GM19372 (cell line): ENCODE measurements at regions not wholly inside any gene's neighbourhood (a gene's known extent, or its start where the extent isn't known, plus 50 kb on each side); places are given as distances from the start of the nearest gene placed in this dataset.

ENCODE experiments used
- ATAC-seq: cut with Tn5 transposase; IDR thresholded peaks from one replicate; pipeline ENCODE4 v1.9.1; 2021; ENCODE audit warnings: mild to moderate bottlenecking, low read depth, moderate library complexity; ENCODE audit not compliant: unreplicated experiment

DNA sequence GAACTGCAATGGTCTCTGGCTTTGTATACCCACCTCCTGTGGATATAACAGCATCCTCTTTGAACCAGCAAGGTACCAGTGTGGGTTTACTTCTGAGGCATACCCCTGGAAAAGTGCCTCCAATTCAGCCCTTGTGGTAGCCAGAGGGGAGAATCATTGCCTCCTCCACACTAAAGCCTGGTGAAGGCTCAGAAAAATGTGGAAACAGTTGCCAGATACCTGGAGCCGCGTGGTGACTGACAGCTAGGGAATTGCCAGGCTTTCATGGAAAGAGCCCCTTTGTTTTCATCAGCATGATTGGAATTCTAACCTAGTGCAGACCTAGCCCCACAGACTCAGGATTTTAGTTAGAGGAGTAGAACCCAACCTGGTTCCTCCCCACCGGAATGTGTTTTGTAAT lies 168.6 kb upstream of the KLF3 start:
- ATAC-seq, result no peak

DNA sequence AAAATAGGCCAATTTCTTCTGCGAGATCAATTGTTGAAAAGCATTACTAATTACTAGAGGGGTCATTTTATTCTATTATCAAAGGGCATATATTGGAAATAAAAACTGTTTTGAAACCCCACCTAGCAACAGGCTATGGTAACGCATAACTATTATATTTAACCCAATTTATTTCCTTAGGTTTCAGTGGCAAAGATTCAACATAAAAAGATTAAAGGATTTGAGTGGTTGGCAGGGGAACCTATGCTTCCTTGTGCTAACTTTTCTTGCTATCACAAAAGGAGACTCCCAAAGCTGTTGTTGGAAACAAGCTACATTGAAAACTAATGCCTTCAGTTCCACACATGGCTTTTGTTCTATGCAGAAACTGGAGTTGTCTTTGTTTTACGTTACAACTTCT lies 166.9 kb upstream of the KLF3 start:
- ATAC-seq, result no peak

DNA sequence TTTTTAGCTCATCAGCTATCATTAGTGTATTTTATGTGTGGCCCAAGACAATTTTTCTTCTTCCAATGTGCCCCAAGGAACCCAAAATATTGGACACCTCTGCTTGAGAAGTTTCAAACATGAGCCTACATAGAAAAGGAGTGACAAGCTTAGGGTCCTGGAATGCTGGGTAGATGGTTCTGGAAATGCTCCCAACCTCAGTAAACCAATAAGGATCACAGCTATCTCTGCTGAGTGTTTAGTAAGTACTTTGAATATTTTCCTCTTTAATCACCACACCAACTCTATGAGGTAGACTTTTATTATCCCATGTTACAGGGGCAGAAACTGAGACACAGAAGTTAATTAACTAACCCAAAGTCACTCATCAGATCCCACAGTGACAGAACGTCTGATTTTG lies 164.9 kb upstream of the KLF3 start:
- ATAC-seq, result no peak

DNA sequence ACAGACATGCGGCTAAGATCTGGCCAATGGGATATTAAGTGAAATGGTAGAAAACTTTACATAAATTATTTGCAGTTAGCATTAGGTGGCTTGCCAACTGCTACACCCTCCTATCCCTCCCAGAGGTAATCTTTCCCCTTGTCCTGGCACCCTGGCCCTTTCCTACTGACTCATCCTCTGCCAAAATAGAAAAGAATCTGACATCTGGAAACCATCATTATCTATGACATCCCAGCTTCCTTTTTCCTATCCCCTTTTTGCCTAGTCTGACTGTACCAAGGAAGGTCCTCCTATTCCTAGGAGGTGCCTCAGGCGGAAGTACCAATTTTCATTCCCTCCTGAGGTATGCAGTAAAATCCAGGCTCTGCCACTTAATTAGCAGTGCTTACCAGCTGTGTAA lies 163.6 kb upstream of the KLF3 start:
- no peak for ATAC-seq

DNA sequence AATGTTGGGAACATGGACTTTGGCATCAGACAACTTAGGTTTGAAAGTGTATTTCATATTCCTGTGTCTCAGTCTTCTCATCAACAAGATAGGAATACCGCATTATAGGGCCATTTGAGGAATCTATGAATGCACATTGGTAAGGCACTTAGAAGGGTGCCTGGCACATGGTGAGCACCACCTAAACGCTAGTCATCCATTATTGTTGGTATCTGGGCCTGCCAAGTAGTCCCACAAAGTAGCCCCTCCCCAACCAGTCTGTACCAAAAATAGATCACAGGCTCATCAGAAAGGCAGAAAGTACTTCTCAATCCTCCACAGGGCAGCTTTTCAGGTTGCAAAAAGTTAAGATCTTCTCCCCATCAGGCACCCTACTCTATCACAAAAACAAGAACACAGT lies 162.3 kb upstream of the KLF3 start:
- ATAC-seq, result no peak

DNA sequence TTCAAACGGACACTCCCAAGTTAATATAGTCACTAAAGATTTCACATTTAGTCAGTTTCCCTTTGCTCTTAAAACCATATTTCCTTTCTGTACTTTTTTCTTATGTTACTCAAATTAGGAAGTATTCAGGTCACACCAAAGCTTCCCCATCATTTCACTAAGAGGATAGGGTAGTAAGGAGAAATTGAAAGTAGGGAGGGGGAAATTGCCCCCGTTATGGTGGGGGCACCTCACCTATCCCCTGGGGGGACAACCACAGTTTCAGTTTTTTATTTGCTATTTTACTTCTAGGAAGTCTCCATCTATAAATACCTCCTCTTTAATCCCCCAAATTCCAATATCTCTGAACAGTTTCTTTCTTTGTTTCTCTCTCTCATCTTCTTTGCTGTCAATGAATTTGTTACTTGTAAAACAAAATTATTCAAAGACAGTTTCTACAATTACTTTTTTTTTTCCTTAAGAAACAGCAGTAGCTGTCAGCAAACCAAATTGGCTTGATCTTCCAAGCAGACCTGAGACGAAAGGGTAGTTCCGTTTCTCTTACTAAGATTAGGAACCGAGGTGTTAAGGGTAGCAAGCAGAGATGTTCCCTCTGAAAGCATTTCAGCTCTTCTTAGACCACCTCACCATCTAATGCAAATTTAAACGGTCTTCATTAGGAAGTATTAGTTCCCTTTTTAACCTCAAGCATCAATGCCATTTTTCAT lies 160.2 kb upstream of the KLF3 start:
- ATAC-seq, result peak; percentile 85

- ATAC-seq, result no peak
Observed at GRCh38 chr4:38504396-38504715, 159.6 kb upstream of the KLF3 start.

- ATAC-seq, result no peak
Observed at GRCh38 chr4:38509551-38509950, 154.4 kb upstream of the KLF3 start.

- no peak for ATAC-seq
Observed at GRCh38 chr4:38510201-38510600, 153.8 kb upstream of the KLF3 start.

DNA sequence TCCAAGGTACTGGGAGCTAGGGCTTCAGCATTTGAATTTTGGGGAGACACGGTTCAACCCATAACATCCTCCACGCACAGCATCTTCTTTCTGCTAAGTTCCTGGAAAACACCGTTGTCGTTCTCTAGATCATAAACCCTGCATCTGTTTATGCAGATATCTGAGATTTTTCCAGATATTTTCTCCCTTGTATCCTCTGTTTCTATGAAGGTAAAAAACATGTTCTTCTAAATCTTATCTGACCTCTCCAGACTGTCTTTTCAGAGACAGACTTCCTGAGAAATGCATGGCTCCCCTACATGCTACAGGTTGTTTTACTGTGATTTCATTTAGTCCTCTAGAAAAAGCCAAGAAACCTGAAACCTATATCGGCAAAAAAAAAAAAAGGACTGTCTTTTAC lies 152.3 kb upstream of the KLF3 start:
- ATAC-seq, result no peak

- no peak for ATAC-seq
Observed at GRCh38 chr4:38512840-38513239, 151.2 kb upstream of the KLF3 start.

DNA sequence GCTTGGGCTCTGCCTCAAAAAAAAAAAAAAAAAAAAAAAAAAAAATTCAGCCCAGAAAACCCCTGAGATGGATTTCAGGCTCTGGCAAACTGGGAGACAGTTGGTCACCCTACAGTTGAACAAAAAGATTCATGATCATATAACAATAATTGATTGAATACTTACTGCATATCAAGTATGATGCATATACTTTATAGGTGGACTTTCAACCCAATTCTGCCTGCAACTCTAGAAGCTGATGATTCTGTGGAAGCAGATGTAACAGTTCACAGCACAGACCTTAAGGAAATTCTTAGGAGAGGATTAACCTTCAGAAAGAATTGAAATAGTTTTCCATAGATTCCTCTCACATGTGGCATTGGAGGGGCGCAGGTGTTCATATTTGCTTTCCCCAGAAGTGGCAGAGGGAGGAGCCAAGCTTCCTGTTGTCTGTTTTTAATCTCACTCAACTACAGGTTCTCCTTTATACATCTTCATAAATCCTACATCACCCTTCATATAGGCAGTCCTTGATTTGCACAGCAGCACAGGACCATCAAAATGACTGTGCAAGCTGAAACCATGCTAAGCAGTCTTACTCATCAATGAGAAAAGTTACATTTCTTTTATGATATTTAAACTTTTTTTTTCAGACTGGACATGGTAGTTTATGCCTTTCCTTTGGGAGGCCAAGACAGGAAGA lies 149.4 kb upstream of the KLF3 start:
- ATAC-seq, result no peak

DNA sequence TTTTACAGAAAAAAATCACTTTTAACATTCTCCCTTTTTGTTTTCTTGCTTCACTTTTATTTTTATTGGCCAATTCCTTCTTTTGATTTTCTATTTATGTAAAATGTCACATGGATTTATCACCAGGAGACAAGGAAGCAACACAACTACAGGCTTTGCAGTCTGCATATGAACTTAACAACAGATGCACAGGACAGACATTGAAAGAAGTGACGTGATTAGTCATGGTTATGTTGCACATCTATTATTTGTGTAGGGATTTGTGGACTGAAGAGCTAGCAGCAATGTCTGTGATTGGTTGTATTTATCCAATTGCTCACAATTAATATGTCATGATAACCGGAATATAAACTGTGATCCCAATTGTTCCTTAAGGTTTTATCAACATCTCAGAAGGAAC lies 147.8 kb upstream of the KLF3 start:
- ATAC-seq, result no peak

DNA sequence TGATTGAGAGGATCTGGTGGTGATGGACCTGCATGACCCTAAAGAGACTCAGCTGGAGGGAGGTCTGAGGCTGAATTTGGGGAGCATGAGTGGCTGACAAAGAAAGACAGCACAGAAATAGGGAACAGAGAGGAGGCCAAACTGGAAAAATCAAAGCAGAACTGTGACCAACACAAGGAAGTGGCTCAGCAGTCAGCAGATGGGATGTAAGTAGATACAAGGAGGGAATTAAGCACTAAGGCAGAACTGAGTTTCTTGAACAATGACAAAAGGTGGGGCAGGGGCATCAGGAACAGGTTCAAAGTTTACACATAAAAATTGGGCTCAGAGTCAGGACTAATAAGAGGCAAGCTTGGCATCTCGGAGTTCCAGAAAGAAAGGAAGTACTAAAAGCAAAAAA lies 144.3 kb upstream of the KLF3 start:
- no peak for ATAC-seq

GRCh38 chr4:38523054-38523453 lies 140.9 kb upstream of the KLF3 start:
- no peak for ATAC-seq

DNA sequence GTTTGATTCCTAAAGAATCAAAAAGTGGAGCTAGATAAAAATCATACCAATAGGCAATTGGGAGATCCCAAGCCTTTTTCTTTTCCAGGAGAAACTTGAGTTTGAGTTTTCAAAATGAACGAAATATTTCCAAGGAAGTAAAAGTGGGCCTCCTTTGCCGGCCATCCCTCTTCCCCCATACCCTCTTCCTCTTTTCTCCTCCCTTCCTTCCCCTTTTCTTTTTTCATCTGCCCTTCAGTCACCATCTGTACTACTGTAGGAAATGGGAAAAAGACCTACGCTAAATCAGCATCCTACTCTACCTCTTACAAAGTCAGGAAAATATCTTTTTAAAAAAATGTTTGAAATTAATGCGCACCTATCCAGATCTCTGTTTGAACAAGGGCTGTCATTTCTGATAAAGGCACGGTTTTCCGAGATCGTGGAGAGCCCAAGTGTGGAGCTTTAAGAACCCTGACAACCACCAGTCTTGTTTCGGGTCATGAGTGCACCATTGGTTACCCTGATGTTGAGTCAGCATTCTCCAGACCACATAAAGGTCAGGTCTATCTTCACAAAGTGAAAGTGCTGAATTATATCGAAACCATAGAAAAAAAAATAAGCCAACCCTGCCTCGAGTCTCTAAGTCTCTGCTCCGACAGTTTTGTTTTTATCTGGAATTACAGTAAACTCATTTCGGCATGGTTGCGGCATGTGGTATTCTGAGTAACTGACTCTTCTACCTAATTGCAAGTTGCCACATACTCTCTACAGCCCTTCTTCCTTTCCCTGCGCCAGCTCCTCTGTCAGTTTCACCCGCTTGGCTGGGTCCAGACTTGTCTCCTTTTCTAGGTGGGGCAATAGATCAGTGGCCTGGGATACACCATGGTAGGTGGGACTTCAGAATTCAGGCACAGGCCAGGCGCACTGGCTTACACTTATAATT lies 140.2 kb upstream of the KLF3 start:
- ATAC-seq, result peak; percentile 97

- no peak for ATAC-seq
Observed at GRCh38 chr4:38526412-38526811, 137.6 kb upstream of the KLF3 start.

DNA sequence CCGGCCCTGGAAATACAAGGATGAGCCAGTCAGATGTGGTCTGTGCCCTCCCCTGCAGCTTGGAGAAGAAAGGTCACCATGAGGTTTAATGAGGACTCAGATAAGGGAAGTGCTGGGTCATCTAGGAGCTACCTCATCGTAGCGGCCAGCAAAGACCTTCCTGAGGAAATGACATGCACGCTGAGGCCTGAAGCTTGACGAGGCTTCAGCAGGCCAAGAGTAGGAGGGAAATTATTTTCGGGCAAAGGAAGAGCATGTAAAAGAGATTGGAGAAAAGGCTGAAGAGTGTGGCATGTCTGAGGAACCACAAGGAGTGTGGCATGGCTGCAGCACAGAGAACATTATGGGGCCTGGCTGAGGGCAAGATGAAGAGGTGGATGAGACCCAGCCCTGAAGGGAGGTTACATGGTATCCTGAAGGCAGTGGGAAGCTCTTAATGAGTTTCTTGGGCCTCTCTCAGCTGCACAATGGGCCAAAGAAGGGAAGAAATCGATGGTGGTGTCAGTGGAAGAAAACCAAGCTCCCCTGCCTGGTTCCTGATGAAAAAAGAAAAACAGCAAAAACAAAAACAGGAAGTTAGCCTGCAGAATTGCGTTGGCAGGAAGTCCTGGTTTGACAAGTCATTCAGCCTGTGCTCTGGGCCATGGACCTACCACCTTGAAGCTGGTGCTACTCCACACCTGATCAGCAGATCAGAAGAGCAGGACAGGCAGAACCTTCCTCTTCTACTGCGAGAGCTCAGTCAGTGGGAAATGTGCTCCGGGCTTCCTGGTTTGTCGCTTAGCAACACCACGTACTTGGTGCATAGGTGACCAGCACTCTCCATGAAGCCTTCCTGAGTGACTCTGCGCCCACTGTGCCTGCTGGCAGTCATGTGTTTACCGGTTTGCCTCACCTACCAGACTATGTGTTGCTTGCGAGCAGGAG lies 134.5 kb upstream of the KLF3 start:
- peak; percentile 63 for ATAC-seq

DNA sequence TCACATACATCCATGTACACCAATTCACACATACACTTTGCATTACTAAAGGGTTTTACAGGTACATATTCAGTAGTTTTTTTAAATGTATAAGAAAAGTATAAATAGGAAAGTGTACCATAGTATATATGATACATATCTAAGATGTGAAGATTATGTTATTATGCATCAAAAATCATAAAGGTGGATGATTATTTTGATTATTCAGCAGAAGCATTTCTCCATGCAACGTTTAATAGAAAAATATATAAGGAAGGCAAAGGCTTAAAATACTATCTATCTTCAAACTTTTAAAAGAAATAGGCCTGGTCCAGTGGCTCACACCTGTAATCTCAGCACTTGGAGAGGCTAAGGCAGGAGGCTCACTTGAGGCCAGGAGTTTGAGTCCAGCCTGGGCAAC lies 133.5 kb upstream of the KLF3 start:
- ATAC-seq, result no peak

DNA sequence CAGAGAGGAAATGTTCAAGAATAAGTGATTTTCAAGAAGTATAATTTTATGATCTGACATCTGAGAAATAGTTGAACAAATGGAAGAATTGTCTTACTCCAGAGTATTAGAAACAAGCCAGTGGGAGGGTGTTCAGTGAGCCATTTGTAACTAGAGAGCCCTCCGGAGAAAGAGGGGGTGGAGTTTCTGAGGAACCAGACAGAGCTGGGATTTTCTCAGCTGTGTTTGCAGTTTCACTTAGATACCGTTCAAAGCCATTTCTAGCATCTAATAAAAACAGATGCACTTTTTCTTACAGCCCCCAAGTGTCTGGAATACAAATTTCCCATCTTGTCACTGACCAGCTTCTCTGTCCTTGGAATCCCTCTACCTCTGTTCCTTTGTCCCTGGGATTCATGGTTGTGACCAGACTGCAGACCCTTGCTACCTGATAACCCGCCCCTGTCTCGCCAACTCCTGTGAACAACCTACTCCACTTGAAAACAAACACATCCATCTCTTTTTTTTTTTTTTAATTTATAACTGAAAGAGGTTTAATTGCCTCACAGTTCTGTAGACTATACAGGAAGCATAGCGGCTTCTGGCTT lies 132.8 kb upstream of the KLF3 start:
- no peak for ATAC-seq
